IMR-90 (cell line): ENCODE measurements at regions not wholly inside any gene's neighbourhood (a gene's known extent, or its start where the extent isn't known, plus 50 kb on each side); places are given as distances from the start of the nearest gene placed in this dataset.
A peak's percentile ranks its signal among the peaks of the same experiment; 100 is the strongest.

ENCODE experiments used
- ATAC-seq: fragments of 200-7000 bp; cut with Tn5 transposase; 2 replicates; pipeline ENCODE4 v1.9.1; 2020; ENCODE audit warnings: low read depth, mild to moderate bottlenecking, moderate library complexity
- BruUV-seq: library from RNA; stranded (reverse); fragments of 400-500 nt; replicated peaks from 2 replicates; lab custom pipeline; 2021; lab: Mats Ljungman, UMichigan
- CTCF ChIA-PET: fragments of 300-600 bp; formaldehyde crosslinking; extraction: SDS; loops from one replicate; lab custom pipeline; 2021; ENCODE audit warnings: antibody characterized with exemption; lab: Yijun Ruan, JAX
- POLR2A ChIA-PET: fragments of 300-600 bp; sonication (Branson Sonifier 250); formaldehyde crosslinking; loops from one replicate; lab custom pipeline; 2022; ENCODE audit warnings: antibody characterized with exemption; ENCODE audit not compliant: unreplicated experiment; lab: Charles Lee
- DNase-seq: peaks from one replicate; pipeline ENCODE4 v3.0.0; 2013
- H2AFZ ChIP-seq: replicated peaks from 2 replicates; pipeline ENCODE3; 2013; ENCODE audit warnings: low read length, mild to moderate bottlenecking; ENCODE audit not compliant: poor library complexity
- H2AK5ac ChIP-seq: 2 replicates; pipeline ENCODE4 v1.6.1; 2013; ENCODE audit warnings: low read depth, low read length, inconsistent platforms
- H2AK9ac ChIP-seq: replicated peaks from 2 replicates; pipeline ENCODE3; 2013; ENCODE audit warnings: mild to moderate bottlenecking, low read depth, low read length, moderate library complexity; ENCODE audit not compliant: poor library complexity
- H2BK120ac ChIP-seq: 2 replicates; pipeline ENCODE4 v1.6.1; 2013; ENCODE audit warnings: low read depth, low read length, inconsistent platforms
- H2BK15ac ChIP-seq: 3 replicates; pipeline ENCODE4 v1.6.1; 2013; ENCODE audit warnings: low read depth, low read length, inconsistent platforms
- H2BK20ac ChIP-seq: 2 replicates; pipeline ENCODE4 v1.6.1; 2013; ENCODE audit warnings: low read depth, mild to moderate bottlenecking, inconsistent platforms, low read length, moderate library complexity
- H2BK5ac ChIP-seq: 2 replicates; pipeline ENCODE4 v1.6.1; 2013; ENCODE audit warnings: mild to moderate bottlenecking, low read depth, low read length, inconsistent platforms; ENCODE audit not compliant: poor library complexity, severe bottlenecking
- H3K14ac ChIP-seq: replicated peaks from 2 replicates; pipeline ENCODE4 v1.6.1; 2013; ENCODE audit warnings: low read depth, low read length, inconsistent platforms
- H3K18ac ChIP-seq: 2 replicates; pipeline ENCODE4 v1.6.1; 2013; ENCODE audit warnings: low read depth, low read length, control low read depth
- H3K23ac ChIP-seq: 2 replicates; pipeline ENCODE4 v1.6.1; 2013; ENCODE audit warnings: low read depth, low read length, inconsistent platforms
- H3K27ac ChIP-seq: 2 replicates; pipeline ENCODE4 v1.5.1; 2013; ENCODE audit warnings: mild to moderate bottlenecking, control low read depth, low read length; ENCODE audit not compliant: insufficient read depth
- H3K27me3 ChIP-seq: 2 replicates; pipeline ENCODE4 v1.6.1; 2013; ENCODE audit warnings: low read length; ENCODE audit not compliant: control insufficient read depth, insufficient read depth
- H3K36me3 ChIP-seq: 2 replicates; pipeline ENCODE4 v1.6.1; 2013; ENCODE audit warnings: low read length, mixed read lengths; ENCODE audit not compliant: control insufficient read depth, insufficient read depth
- H3K4ac ChIP-seq: 2 replicates; pipeline ENCODE4 v1.6.1; 2013; ENCODE audit warnings: low read depth, low read length, inconsistent platforms
- H3K4me1 ChIP-seq: 2 replicates; pipeline ENCODE4 v1.6.1; 2013; ENCODE audit warnings: low read length, mixed read lengths; ENCODE audit not compliant: control insufficient read depth, insufficient read depth
- H3K4me2 ChIP-seq: 2 replicates; pipeline ENCODE4 v1.6.1; 2013; ENCODE audit warnings: low read depth, mild to moderate bottlenecking, control low read depth, low read length, moderate library complexity
- H3K4me3 ChIP-seq: 2 replicates; pipeline ENCODE4 v1.5.1; 2013; ENCODE audit warnings: low read depth, mild to moderate bottlenecking, control low read depth, low read length, moderate library complexity; ENCODE audit not compliant: insufficient read depth
- H3K56ac ChIP-seq: 2 replicates; pipeline ENCODE4 v1.6.1; 2013; ENCODE audit warnings: low read length, inconsistent platforms; ENCODE audit not compliant: insufficient read depth; ENCODE audit errors: extremely low read depth
- H3K79me1 ChIP-seq, 2 experiments: 2 replicates each; pipeline ENCODE4 v1.6.1; 2013; ENCODE audit warnings: low read length in 2 of 2, inconsistent platforms in 1 of 2, low read depth in 1 of 2
- H3K9ac ChIP-seq: 2 replicates; pipeline ENCODE4 v1.6.1; 2013; ENCODE audit warnings: low read depth, low read length, control low read depth
- H3K9me1 ChIP-seq: 2 replicates; pipeline ENCODE4 v1.6.1; 2013; ENCODE audit warnings: low read length, inconsistent platforms; ENCODE audit not compliant: insufficient read depth
- H3K9me3 ChIP-seq: 2 replicates; pipeline ENCODE4 v1.6.1; 2013; ENCODE audit warnings: low read length; ENCODE audit not compliant: control insufficient read depth, insufficient read depth
- H4K20me1 ChIP-seq: 2 replicates; pipeline ENCODE4 v1.6.1; 2013; ENCODE audit warnings: low read length, inconsistent platforms; ENCODE audit not compliant: insufficient read depth
- H4K5ac ChIP-seq: 2 replicates; pipeline ENCODE4 v1.6.1; 2013; ENCODE audit warnings: mild to moderate bottlenecking, low read depth, low read length, control low read depth
- H4K8ac ChIP-seq, 2 experiments: 2 replicates each; pipeline ENCODE4 v1.6.1; 2013; ENCODE audit warnings: low read depth in 2 of 2, low read length in 2 of 2, control low read depth in 1 of 2, inconsistent platforms in 1 of 2
- H4K91ac ChIP-seq: 2 replicates; pipeline ENCODE4 v1.6.1; 2013; ENCODE audit warnings: low read depth, low read length, inconsistent platforms; ENCODE audit not compliant: insufficient read depth
- BHLHE40 ChIP-seq: fragments of 150-350 bp; IDR thresholded peaks from 2 replicates; pipeline ENCODE4 v1.6.1; 2016; ENCODE audit warnings: mild to moderate bottlenecking, low read depth, low read length
- CHD1 ChIP-seq: IDR thresholded peaks from 2 replicates; pipeline ENCODE4 v1.6.1; 2012; ENCODE audit warnings: low read depth, low read length, improper control_type of control experiment
- FOS ChIP-seq: fragments of 150-350 bp; IDR thresholded peaks from 2 replicates; pipeline ENCODE4 v1.6.1; 2016; ENCODE audit warnings: low read depth, low read length
- MAFK ChIP-seq: IDR thresholded peaks from 2 replicates; pipeline ENCODE4 v1.6.1; 2012; ENCODE audit warnings: low read depth, low read length, improper control_type of control experiment
- MAZ ChIP-seq: IDR thresholded peaks from 2 replicates; pipeline ENCODE4 v1.6.1; 2012; ENCODE audit warnings: low read depth, mild to moderate bottlenecking, low read length, improper control_type of control experiment, moderate library complexity, borderline replicate concordance
- MXI1 ChIP-seq: IDR thresholded peaks from 2 replicates; pipeline ENCODE4 v1.6.1; 2012; ENCODE audit warnings: low read depth, mild to moderate bottlenecking, low read length, moderate library complexity, borderline replicate concordance
- NFE2L2 ChIP-seq: fragments of 150-350 bp; IDR thresholded peaks from 2 replicates; pipeline ENCODE4 v1.6.1; 2016; ENCODE audit warnings: low read depth, mild to moderate bottlenecking, low read length
- POLR2A ChIP-seq: IDR thresholded peaks from 2 replicates; pipeline ENCODE4 v1.6.1; 2012; ENCODE audit warnings: mild to moderate bottlenecking, low read depth, low read length
- RCOR1 ChIP-seq: IDR thresholded peaks from 2 replicates; pipeline ENCODE4 v1.6.1; 2012; ENCODE audit warnings: mild to moderate bottlenecking, low read length, improper control_type of control experiment; ENCODE audit not compliant: insufficient replicate concordance
- RFX5 ChIP-seq: IDR thresholded peaks from 2 replicates; pipeline ENCODE4 v1.8.0; 2012; ENCODE audit warnings: low read depth, mild to moderate bottlenecking, low read length, moderate library complexity
- SMC3 ChIP-seq: fragments of 150-350 bp; IDR thresholded peaks from 2 replicates; pipeline ENCODE4 v1.6.1; 2016; ENCODE audit warnings: low read depth, mild to moderate bottlenecking, antibody characterized with exemption, low read length, moderate library complexity
- WGBS, 2 experiments: methylation state at CpG; one replicate each; pipeline versions ENCODE4 v1.1.5 to v1.1.7; 2013; ENCODE audit warnings: missing lambda C conversion rate in 2 of 2; ENCODE audit not compliant: insufficient read length in 1 of 2; ENCODE audit errors: extremely low coverage in 2 of 2; 5-methylcytosine and 5-hydroxymethylcytosine counted together
- dilution Hi-C: fragments of 300-500 bp; cut with HindIII; formaldehyde crosslinking; loops from one replicate; pipeline ENCODE4 v1.14.3; 2018; ENCODE audit warnings: low sequenced_read_pairs; ENCODE audit not compliant: unreplicated experiment
- in situ Hi-C: fragments of 300-500 bp; cut with MboI; formaldehyde crosslinking; loops from 3 replicates; pipeline ENCODE4 v1.14.3; 2019; ENCODE audit warnings: low sequenced_read_pairs, inconsistent platforms, mixed read lengths
- intact Hi-C: fragments of 100-400 bp; cut with micrococcal nuclease; formaldehyde crosslinking; loops from 2 replicates; pipeline ENCODE4 v1.10.0; 2022
- TF ChIP-seq, protein P1 (sequence below): conservative IDR thresholded peaks from 2 replicates; pipeline ENCODE4 v1.5.1; 2012; ENCODE audit warnings: mild to moderate bottlenecking, low read depth, low read length, improper control_type of control experiment

DNA sequence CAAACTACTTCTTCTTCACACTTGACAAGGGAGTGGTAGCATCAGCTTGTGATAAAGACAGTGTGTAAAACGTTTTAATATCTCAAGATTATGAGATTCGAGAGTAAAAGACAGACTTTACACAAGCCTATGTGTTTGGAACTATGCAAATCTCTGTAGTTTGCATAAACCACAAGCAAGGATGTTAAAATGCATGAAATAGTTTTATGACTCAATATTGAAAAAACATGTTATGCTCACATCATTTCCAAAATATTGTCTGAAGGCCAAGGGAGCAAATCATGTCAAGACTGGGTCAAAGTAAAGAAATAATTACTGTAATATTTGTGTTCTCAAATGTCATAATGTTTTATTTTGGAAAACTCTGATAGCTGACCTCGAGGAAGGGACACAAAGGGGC lies 316.8 kb upstream of the KLF12 start:
- peak; percentile 44 for ATAC-seq

More for the DNA sequence above, 316.8 kb upstream of the KLF12 start:
- CTCF ChIA-PET, result no interaction called here
- H3K36me3 ChIP-seq, result no peaks in the 10 kb centered on the region
- no CpG with 5 or more reads among the region's 3 CpGs for WGBS, 2 experiments
- no peak overlapping the region for H2BK120ac ChIP-seq
- intact Hi-C loops (no loop called here), dilution Hi-C loops (no loop called here), in situ Hi-C loops (no loop called here)
- H4K8ac ChIP-seq, result no peak overlapping the region
- no peaks in the 10 kb centered on the region for H4K20me1 ChIP-seq
- H3K27ac ChIP-seq, result no peak overlapping the region
- no peaks in the 10 kb centered on the region for H3K4me1 ChIP-seq
- H2BK5ac ChIP-seq, result no peak overlapping the region
- DNase-seq, result no peak
- H3K9me3 ChIP-seq, result no peaks in the 10 kb centered on the region
- TF ChIP-seq POLR2A (no peak), BHLHE40 (no peak), FOS (no peak), CHD1 (no peak), SMC3 (no peak), RCOR1 (no peak), MAFK (no peak), RFX5 (no peak), MXI1 (no peak), NFE2L2 (no peak), MAZ (no peak)
- TF ChIP-seq, protein P1, sequence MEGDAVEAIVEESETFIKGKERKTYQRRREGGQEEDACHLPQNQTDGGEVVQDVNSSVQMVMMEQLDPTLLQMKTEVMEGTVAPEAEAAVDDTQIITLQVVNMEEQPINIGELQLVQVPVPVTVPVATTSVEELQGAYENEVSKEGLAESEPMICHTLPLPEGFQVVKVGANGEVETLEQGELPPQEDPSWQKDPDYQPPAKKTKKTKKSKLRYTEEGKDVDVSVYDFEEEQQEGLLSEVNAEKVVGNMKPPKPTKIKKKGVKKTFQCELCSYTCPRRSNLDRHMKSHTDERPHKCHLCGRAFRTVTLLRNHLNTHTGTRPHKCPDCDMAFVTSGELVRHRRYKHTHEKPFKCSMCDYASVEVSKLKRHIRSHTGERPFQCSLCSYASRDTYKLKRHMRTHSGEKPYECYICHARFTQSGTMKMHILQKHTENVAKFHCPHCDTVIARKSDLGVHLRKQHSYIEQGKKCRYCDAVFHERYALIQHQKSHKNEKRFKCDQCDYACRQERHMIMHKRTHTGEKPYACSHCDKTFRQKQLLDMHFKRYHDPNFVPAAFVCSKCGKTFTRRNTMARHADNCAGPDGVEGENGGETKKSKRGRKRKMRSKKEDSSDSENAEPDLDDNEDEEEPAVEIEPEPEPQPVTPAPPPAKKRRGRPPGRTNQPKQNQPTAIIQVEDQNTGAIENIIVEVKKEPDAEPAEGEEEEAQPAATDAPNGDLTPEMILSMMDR, result no peak
- no TSS peak for BruUV-seq
- no peak overlapping the region for H3K9ac ChIP-seq
- POLR2A ChIA-PET, result no interaction called here
- no peak overlapping the region for H4K91ac ChIP-seq
- no peak overlapping the region for H3K14ac ChIP-seq
- no peaks in the 10 kb centered on the region for H3K9me1 ChIP-seq
- H2AK5ac ChIP-seq, result no peak overlapping the region
- H3K4me3 ChIP-seq, result no peak overlapping the region
- H2BK15ac ChIP-seq, result no peak overlapping the region
- no peak overlapping the region for H3K4me2 ChIP-seq
- H3K4ac ChIP-seq, result no peak overlapping the region
- no peaks in the 10 kb centered on the region for H3K27me3 ChIP-seq
- no peak overlapping the region for H3K56ac ChIP-seq
- no peak overlapping the region for H2BK20ac ChIP-seq
- H4K5ac ChIP-seq, result no peak overlapping the region
- H3K79me1 ChIP-seq, result no peaks in the 10 kb centered on the region
- H3K18ac ChIP-seq, result no peak overlapping the region
- no peak overlapping the region for H2AFZ ChIP-seq
- H2AK9ac ChIP-seq, result no peak overlapping the region
- H3K23ac ChIP-seq, result no peak overlapping the region
